DOHH2 (cell line): ENCODE measurements at regions not wholly inside any gene's neighbourhood (a gene's known extent, or its start where the extent isn't known, plus 50 kb on each side); places are given as distances from the start of the nearest gene placed in this dataset.

Source experiments
- H3F3A ChIP-seq: fragments of 200-600 bp; sonication (generic), shearing (Covaris generic); 2 replicates; pipeline ENCODE4 v1.6.0; 2016; ENCODE audit warnings: antibody characterized with exemption, mild to moderate bottlenecking; ENCODE audit not compliant: control insufficient read depth, insufficient read depth
- H3K27ac ChIP-seq: fragments of 200-600 bp; sonication (generic); 2 replicates; pipeline ENCODE4 v1.5.1; 2014; ENCODE audit warnings: low read depth, mild to moderate bottlenecking, low read length, moderate library complexity
- H3K27me3 ChIP-seq: fragments of 200-600 bp; sonication (generic); 2 replicates; pipeline ENCODE4 v1.6.1; 2014; ENCODE audit warnings: mild to moderate bottlenecking, low read length, mixed read lengths; ENCODE audit not compliant: control insufficient read depth
- H3K36me3 ChIP-seq: fragments of 200-600 bp; sonication (generic); 2 replicates; pipeline ENCODE4 v1.6.1; 2014; ENCODE audit warnings: mild to moderate bottlenecking, low read length, moderate library complexity, mixed read lengths; ENCODE audit not compliant: control insufficient read depth
- H3K4me1 ChIP-seq: fragments of 200-600 bp; sonication (generic); 2 replicates; pipeline ENCODE4 v1.6.1; 2014; ENCODE audit warnings: mild to moderate bottlenecking, low read length, mixed read lengths; ENCODE audit not compliant: control insufficient read depth
- H3K4me2 ChIP-seq: fragments of 200-600 bp; sonication (generic); 2 replicates; pipeline ENCODE4 v1.6.0; 2014; ENCODE audit warnings: mild to moderate bottlenecking, low read length, moderate library complexity
- H3K4me3 ChIP-seq: fragments of 200-600 bp; sonication (generic); 2 replicates; pipeline ENCODE4 v1.5.1; 2014; ENCODE audit warnings: mild to moderate bottlenecking, low read length, mixed read lengths
- H3K79me2 ChIP-seq: fragments of 200-600 bp; sonication (generic); 2 replicates; pipeline ENCODE4 v1.6.1; 2014; ENCODE audit warnings: mild to moderate bottlenecking, low read length, mixed read lengths; ENCODE audit not compliant: control insufficient read depth
- H3K9me2 ChIP-seq: fragments of 200-600 bp; sonication (generic); replicated peaks from 2 replicates; pipeline ENCODE4 v1.6.1; 2014; ENCODE audit warnings: mild to moderate bottlenecking, low read length, mixed read lengths; ENCODE audit not compliant: control insufficient read depth
- H3K9me3 ChIP-seq: fragments of 200-600 bp; sonication (generic); 2 replicates; pipeline ENCODE4 v1.6.1; 2014; ENCODE audit warnings: antibody characterized with exemption, low read length, mixed read lengths; ENCODE audit not compliant: control insufficient read depth, insufficient read depth
- H4K20me1 ChIP-seq: fragments of 200-600 bp; sonication (generic); 2 replicates; pipeline ENCODE4 v1.6.0; 2014; ENCODE audit warnings: low read depth, mild to moderate bottlenecking, antibody characterized with exemption, low read length, moderate library complexity; ENCODE audit not compliant: control insufficient read depth, insufficient read depth
- CTCF ChIP-seq: fragments of 200-600 bp; sonication (generic); IDR thresholded peaks from one replicate; pipeline ENCODE4 v1.5.1; 2014; ENCODE audit warnings: antibody characterized with exemption, mild to moderate bottlenecking, low read depth, low read length; ENCODE audit not compliant: poor library complexity, severe bottlenecking
- EZH2phosphoT487 ChIP-seq: fragments of 200-600 bp; sonication (generic); IDR thresholded peaks from 2 replicates; pipeline ENCODE4 v1.6.1; 2017; ENCODE audit warnings: borderline replicate concordance, mild to moderate bottlenecking, antibody characterized with exemption, low read length, moderate library complexity, mixed read lengths

GRCh38 chr6:85797993-85798392, 155.3 kb upstream of the SYNCRIP start:
- Histone ChIP-seq H3K4me1 (no peaks in the 10 kb centered on the region), H3K9me2 (no peaks in the 10 kb centered on the region)

GRCh38 chr6:85795945-85796344, 153.3 kb upstream of the SYNCRIP start:
- Histone ChIP-seq H3K36me3 (no peaks in the 10 kb centered on the region), H3K4me1 (no peaks in the 10 kb centered on the region), H3K9me2 (no peaks in the 10 kb centered on the region), H3K79me2 (no peaks in the 10 kb centered on the region), H3K4me2 (no peak overlapping the region), H3K4me3 (no peak overlapping the region), H3K27ac (no peak overlapping the region), H4K20me1 (no peaks in the 10 kb centered on the region), H3F3A (no peaks in the 10 kb centered on the region), H3K27me3 (peaks cover 4% of the 10 kb centered on the region; the same call in 1 of the 2 replicates), H3K9me3 (no peaks in the 10 kb centered on the region)
- no peak for TF ChIP-seq EZH2phosphoT487
- TF ChIP-seq CTCF = no peak

More at GRCh38 chr6:85797993-85798392, 155.3 kb upstream of the SYNCRIP start:
- Histone ChIP-seq H3K79me2 (no peaks in the 10 kb centered on the region), H3K9me3 (no peaks in the 10 kb centered on the region), H3K36me3 (no peaks in the 10 kb centered on the region), H3F3A (no peaks in the 10 kb centered on the region), H4K20me1 (no peaks in the 10 kb centered on the region), H3K4me3 (no peak overlapping the region), H3K27me3 (peaks cover 4% of the 10 kb centered on the region; the same call in 1 of the 2 replicates), H3K4me2 (no peak overlapping the region), H3K27ac (no peak overlapping the region)
- TF ChIP-seq EZH2phosphoT487 = no peak
- TF ChIP-seq CTCF = no peak

- no peaks in the 10 kb centered on the region for H3F3A ChIP-seq
- H3K9me2 ChIP-seq = no peaks in the 10 kb centered on the region
- H3K4me2 ChIP-seq = no peak overlapping the region
- no peak overlapping the region for H3K4me3 ChIP-seq
- no peaks in the 10 kb centered on the region for H3K36me3 ChIP-seq
- H3K9me3 ChIP-seq = peaks cover 13% of the 10 kb centered on the region; the same call in 1 of the 2 replicates
- no peak for TF ChIP-seq EZH2phosphoT487
- TF ChIP-seq CTCF = no peak
- H3K4me1 ChIP-seq = no peaks in the 10 kb centered on the region
- H3K27ac ChIP-seq = no peak overlapping the region
- H3K79me2 ChIP-seq = no peaks in the 10 kb centered on the region
- H3K27me3 ChIP-seq = peaks cover 4% of the 10 kb centered on the region; the same call in 1 of the 2 replicates
- H4K20me1 ChIP-seq = no peaks in the 10 kb centered on the region
Observed at GRCh38 chr6:85792254-85792653, 149.6 kb upstream of the SYNCRIP start.

- H3K4me3 ChIP-seq = no peak overlapping the region
- TF ChIP-seq CTCF (no peak), EZH2phosphoT487 (no peak)
- H3K27ac ChIP-seq = no peak overlapping the region
- H3K36me3 ChIP-seq = no peaks in the 10 kb centered on the region
- no peaks in the 10 kb centered on the region for H3K79me2 ChIP-seq
- H3K27me3 ChIP-seq = 0 out of 2 replicates have a peak, but pooled peaks cover 2% of the 10 kb centered on the region
- H3F3A ChIP-seq = no peaks in the 10 kb centered on the region
- no peaks in the 10 kb centered on the region for H3K4me1 ChIP-seq
- H3K9me2 ChIP-seq = no peaks in the 10 kb centered on the region
- H4K20me1 ChIP-seq = no peaks in the 10 kb centered on the region
- H3K9me3 ChIP-seq = no peaks in the 10 kb centered on the region
- no peak overlapping the region for H3K4me2 ChIP-seq
Observed at GRCh38 chr6:85775883-85776282, 133.2 kb upstream of the SYNCRIP start.
